Activated T-cell treated with anti-CD3 and anti-CD28 coated beads for 1 hour (primary cell): ENCODE measurements at regions not wholly inside any gene's neighbourhood (a gene's known extent, or its start where the extent isn't known, plus 50 kb on each side); places are given as distances from the start of the nearest gene placed in this dataset.
"Not testable (repeated sequence)": the region's sequence is repeated elsewhere in the genome, so short reads cannot be mapped to it uniquely, and the experiment has no call there.

ENCODE experiments used
- DNase-seq: peaks from one replicate; pipeline ENCODE4 v3.0.0-alpha.2; 2020; ENCODE audit warnings: low read depth

DNA sequence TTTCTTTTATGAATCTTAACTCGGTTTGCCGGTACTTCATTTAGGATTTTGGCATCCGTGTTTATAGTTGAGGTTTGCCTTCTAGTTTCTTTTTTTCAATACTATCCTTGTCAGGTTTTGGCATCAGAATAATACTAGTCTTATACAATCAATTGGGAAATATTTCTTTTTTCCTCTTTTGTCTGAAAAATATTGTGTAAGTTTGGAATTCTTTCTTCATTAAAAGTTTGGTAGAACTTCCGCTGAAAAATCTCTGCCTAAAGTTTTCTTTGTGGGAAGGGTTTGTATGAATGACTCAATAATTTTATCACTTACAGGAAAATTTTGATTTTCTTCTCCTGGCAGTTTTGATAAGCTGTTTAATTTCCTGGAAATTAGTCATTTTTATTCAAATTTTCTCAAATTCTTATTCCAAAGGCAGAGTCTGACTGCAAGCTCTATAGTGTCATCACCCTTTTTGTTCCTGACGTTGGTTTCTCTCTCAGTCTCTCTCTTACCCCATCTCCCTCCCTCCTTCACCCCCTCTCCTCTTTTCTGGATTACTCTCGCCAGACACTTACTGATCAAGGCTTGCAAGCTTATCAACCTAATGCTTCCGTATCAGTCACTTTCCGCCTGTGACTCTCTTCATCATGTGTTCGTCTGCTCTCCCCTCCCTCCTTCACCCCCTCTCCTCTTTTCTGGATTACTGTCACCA, 555.7 kb downstream of the TBC1D22A start:
- no peak for DNase-seq

DNA sequence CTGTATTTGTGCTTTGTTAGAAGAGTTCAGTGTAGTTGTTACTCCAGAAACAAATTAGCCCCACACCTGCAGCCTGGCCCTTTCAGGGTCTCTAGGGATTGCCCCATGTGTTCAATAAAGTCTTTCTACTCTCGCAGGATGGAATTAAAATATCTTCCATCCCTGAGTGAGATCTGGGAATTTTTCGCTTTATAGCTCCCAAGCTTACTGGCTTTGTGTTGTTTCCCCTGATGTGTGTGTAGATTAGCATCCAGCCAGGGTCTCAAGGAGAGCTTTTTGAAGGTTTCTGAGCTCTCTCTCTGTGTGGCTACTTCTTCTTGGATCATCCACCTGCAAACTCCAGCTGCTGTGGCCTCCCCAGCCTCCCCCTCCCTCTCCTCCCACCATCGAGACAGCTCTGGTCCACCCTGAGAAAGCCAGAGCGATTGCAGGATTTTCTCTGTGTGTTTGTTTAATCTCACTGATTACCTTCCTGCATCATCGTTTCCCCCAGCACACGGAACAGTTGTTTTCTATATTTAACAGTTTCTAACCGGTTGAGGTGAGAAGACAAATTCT, 553.5 kb downstream of the TBC1D22A start:
- no peak for DNase-seq

DNA sequence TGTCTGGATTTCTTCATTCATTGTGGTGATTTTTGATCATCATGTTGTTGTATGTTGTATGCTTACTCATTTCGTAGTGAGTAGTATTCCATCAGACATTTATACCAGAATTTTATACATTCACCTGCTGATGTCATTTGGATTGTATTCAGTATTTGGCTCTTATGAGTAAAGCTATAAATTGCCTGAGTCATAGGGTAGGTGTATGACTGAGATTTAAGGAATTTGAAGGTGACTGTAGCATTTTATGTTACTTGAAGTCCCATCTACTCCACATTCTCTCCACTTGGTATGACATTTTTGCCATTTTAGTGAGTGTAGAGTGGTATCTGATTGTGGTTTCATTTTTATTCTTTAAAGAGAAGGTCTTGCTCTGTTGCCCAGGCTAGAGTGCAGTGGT, 548.2 kb downstream of the TBC1D22A start:
- no peak for DNase-seq

GRCh38 chr22:47309946-47310345, 547.5 kb downstream of the TBC1D22A start:
- no peak for DNase-seq

- no peak for DNase-seq
Measured at GRCh38 chr22:47309476-47309875, 547.0 kb downstream of the TBC1D22A start.

GRCh38 chr22:47308886-47309285, 546.4 kb downstream of the TBC1D22A start:
- no peak for DNase-seq

DNA sequence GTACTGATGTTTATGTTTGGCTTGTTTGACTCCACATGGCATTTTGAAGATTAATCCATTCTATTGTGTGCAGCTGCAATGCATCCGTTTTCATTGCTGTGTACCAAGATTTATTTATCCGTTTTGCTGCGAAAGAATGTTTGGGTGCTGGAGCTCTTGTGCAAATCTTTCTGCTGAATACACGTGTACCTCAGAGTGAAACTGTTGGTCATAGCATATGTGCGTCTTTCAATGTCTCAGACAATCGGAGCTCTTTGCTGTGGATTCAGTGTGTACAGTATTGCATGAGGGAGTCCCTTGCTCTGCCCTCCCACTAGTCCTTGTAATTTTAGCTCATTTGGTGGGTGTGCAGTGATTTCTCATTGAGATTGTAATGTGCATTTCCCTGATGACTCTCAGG, 545.4 kb downstream of the TBC1D22A start:
- DNase-seq: no peak

DNA sequence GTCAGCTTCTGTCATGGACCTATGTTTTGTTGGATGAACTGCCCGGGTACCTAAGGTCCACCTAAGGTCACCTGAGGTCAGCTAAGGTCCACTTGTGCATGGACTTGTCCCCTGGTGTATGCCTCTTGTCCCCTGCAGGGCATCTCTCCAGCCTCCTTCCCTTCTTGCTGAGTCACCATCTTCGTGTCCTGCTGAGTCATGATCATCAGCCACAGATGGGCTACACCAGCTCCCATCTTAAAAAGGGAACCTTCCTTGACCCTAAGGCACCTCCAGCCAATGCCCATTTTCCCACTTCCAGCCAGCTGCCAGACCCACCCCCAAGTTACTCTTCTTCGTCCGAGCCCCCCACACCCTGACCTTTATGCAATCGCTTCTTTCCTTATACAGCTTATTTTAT, 544.9 kb downstream of the TBC1D22A start:
- no peak for DNase-seq

GRCh38 chr22:47304854-47305253, 542.4 kb downstream of the TBC1D22A start:
- DNase-seq: no peak

- DNase-seq: no peak
Measured at GRCh38 chr22:47304191-47304831, 541.9 kb downstream of the TBC1D22A start.

DNA sequence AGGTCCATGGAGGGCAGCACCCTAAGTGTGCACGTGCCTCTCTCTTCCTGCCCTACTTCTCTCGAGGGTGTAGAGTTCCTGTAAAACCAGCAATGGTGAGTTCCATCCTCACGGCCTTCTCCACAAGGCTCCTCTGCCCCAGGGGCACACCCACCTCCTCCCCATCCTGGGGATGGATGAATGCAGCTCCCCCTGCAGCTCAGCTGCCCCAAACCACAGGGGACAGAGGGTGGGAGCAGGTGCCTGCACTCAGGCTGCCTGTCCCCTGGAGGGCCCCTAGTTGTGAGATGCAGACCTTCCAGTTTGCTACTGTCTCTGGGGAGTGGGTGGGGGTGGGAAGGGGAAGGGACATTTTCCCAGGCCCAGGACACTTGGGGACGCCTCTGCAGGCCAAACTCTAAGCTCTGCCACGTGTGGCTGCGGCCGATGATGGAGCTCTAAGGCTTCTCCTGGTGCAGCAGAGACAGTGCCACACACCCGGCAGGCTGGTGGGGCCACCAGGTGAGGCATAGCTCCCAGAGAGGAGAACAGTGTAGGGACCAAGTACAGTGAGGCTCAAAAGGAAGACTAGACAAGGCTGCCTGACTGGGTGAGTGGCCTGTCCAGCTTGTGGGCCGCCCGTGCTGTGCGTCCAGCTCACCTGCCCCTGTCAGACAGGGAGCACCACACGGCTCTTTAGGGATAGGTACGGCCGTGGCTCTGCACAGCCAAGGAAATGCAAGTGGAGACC, 540.9 kb downstream of the TBC1D22A start:
- no peak for DNase-seq

DNA sequence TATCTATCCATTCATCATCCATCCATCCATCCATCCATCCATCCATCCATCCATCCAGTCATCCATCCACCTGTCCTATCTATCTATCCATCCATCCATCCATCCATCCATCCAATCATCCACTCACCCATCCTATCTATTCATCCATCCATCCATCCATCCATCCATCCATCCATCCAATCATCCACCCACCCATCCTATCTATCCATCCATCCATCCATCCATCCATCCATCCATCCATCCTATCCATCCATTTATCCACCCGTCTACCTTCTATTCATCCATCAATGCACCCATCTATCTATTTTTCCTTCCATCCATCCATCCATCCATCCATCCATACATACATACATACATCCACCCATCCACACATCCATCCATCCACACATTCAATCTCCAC, 540.1 kb downstream of the TBC1D22A start:
- DNase-seq: not testable (repeated sequence)

DNA sequence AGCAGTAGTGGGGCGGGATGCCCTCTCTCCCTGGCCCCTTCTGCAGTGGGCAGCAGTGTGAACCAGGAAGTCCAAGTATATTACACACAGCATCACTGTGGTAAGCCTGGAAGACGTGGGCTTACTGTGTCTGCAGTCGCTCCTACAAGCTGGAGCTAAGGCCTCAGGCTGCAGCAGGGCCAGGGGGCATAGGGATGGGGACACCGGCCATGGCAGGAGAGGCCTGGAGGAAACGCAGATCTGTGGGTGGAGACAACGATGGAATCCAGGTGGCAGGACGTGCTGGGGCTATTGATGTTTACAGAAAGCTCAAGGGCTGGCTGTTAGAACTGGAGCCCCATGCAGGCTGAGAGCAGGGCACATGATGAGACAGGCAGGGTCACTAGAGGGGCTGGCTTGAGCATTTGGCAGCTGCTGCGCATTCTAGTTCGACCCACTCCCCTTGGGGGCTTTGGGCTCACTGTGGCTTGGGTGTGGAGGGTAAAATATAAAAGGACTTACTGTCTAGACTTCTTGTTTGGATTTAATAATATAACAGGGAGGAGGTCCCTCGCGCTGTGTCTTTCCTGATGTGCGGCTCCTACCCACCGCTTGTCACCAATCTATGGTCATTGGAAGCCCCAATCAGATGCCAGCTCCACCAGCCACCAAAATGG, 539.5 kb downstream of the TBC1D22A start:
- no peak for DNase-seq

GRCh38 chr22:47300698-47301405, 538.4 kb downstream of the TBC1D22A start:
- no peak for DNase-seq

GRCh38 chr22:47299863-47300697, 537.6 kb downstream of the TBC1D22A start:
- DNase-seq: no peak

- DNase-seq: no peak
Measured at GRCh38 chr22:47299211-47299862, 536.9 kb downstream of the TBC1D22A start.

DNA sequence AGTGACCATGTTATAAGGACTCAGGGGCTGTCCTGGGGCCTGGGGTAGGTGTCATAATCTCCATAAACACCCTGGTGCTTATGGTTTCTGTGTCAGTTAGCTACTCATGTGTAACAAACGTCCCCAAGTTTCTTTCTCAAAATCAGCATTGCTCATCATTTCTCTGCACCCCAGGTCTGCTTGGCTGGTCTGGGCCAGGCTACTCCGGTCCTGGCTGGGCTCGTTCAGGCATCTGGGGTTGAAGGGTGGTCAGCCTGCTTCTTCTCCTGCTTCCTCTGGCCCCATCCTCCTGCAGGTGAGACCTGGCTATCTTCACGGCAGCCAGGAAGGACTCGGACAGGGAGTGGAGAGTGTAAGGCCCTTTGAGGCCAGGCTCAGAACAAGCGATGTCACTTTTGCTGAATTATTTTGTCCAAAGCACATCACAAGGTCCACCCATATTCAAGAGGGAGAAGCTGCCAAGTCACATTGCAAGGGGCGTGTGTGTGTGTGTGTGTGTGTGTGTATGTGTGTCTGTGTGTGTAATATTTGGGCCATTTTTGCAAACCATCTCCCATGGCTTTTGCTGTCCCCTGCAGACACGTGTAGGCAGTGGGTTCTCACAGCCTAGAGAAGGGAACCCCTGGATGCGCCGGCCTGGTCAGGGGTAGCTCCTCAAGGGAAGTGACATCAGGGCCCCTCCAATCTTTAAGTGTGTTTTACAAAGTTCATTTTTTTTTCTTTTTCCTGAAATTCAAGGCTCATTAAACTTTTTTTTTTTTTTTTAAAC, 535.8 kb downstream of the TBC1D22A start:
- DNase-seq: no peak

DNA sequence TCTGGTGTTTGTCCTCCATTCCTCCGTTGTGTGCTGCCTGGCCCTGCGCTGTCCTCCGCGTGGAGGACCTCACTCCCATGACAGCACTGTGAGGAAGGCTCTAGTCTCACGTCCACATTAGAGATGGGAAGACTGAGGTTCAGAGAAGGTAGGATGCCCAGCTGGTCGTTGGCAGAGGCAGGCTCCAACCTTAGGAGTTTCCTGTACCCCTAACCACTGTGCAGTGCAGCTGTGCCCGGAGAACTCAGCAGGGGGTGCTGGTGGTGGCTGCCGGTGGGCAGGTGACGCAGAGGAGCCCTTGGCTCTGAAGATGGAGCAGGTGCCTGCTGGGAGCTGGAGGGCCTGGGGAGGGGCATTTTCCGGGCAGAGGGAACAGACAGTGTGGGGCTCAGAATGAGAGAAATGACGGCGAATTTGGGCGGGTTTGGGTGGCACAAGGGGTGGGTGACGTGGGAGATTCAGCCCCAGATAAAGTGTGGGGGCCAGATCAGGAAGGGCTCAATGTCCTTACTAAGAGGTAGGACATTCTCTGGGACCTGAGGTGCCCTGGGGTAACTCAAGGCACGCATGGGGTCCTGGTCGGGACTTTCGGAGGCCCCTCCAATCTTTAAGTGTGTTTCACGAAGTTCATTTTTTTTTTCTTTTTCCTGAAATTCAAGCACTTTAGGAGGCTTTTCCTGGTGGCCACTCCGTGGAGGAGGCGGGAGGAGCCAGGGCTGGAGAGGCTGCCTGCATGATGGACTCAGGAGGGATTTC, 535.0 kb downstream of the TBC1D22A start:
- no peak for DNase-seq
